Endometrial microvascular endothelial cells (primary cell): ENCODE measurements at regions not wholly inside any gene's neighbourhood (a gene's known extent, or its start where the extent isn't known, plus 50 kb on each side); places are given as distances from the start of the nearest gene placed in this dataset.

Experiments used
- in situ Hi-C: cut with HindIII; loops from 2 replicates; pipeline ENCODE4 v1.10.0; 2017; ENCODE audit warnings: low sequenced_read_pairs, low pct_unique_long_range_greater_than_20kb; ENCODE audit errors: inconsistent ontology term

DNA sequence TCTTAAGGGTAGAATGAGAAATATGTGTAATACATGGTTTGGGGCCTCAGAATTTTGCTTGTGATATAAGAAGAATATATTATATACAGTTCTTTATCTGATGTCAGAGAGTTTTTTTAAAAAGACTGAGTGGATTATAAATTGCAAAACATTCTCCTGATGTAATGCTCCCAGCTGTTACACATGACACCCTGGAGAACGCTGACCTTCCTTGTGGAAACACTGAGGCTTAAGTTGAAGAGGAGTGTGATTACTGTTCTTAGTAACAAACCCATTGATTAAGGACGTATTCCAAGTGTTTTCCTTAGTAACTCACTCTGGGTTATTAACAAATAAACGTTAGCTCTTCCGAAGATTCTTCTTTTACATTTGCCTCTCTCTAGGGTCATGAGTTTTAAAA, 1069.3 kb upstream of the CNTNAP5 start:
- in situ Hi-C loops, result no loop called here

DNA sequence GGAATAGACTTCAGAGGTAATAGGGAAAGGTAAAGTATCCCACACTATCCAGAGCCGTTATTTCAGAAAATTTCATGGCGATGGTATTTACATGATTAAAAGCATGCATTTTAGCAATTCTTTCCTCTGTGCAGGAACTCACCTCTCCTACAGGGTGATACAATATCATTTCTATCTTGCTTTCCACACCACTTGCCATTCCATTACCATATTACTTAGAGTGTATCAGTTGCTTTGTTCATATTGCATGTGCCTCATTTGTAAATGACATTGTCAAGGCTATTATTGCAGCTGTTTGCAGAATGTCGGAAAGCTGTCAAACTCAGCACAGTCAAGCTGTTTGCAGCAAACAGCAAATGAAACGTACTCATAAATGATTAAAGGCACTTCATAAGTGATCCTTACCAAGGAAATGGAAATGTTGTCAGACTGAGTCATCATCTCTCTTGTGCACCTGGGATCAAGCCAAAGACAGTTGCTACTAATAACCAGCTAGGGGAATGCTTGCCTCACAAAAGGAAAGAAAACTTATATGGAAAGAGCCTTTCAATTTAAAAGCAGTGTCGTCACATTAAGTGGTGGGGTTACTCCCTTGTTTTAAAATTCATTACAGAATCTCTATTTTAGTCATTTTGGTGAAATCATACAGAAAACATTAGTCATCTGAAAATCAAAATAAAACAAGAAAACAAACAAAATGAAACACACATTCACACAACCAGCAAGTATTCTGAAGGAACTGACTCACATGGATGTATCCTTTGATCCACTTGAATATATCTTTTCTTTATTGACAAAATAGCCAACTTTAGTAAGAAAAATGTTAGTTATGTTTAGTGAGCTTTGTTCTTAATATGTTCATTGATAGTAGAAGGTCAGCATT, 1064.1 kb upstream of the CNTNAP5 start:
- in situ Hi-C loops, result no loop called here

DNA sequence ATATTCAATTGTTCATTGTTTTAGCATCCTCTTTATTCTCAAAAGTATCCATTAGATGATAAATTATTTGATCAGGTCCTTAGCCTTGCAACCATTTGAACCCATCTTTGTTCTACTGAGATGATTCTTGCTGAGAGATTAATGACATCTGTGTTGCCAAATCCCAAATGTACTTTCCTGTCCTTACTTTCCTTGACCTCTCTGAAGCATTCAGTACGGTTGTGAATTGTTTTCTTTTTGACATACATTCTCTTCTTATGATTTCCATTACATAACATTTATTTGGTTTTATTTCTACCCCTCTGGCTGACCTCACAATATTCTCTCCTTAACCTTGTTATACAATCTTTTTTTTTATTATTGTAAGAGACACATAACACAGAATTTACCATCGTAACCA, 1058.6 kb upstream of the CNTNAP5 start:
- in situ Hi-C loops, result no loop called here

DNA sequence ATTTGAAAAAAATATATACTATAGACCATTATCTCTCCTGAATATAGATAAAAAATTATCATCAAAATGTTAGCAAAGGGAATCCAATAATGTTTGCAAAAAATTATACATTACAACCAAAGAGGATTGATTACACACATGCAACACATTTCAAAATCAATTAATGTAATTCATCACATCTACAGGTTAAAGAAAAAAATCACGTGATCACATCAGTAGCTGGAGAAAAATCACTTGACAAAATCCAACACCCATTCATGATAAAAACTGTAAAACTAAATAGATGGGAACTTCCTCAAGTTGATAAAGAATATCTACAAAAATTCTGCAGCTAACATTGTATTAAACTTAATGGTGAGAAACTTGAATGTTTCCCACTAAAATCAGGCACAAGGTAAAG, 1047.5 kb upstream of the CNTNAP5 start:
- in situ Hi-C loops, result no loop called here

DNA sequence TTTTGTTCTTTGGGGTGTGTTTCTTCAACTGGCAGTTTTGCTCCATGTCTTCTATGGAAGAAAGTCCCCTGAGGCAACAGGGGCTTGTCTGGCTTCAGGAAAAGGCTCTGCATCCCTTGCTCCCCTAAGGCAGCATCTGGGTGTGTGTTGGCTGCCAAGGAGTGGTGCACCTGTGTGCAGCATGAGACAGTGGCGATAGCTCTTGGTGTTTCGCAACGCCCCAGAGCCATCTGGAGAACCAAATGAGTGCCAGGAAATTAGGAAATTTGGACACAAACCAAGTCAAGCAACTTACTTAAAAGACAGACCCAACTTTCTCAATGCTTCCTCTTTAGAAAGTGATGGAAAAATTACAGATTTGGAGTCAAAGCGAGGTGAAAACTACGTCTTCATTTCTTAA, 1044.4 kb upstream of the CNTNAP5 start:
- in situ Hi-C loops, result no loop called here

DNA sequence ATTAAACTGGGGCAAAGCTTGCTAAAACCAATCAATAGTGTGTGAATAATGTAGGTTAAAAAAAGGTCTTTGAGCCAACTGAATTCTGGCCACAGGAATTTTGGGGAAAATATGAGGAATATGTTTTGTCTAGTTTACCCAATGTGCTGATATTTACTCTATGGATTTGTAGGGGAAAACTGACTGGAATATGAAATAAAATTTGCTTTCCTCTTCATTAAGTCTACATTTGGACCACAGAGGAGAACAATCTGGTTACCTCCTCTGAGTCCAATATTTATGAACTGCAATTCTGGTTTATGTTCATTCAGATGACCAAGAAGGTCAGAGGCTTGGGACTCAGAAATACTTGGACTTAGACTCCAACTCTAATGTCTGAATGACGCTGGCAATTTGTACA, 1042.2 kb upstream of the CNTNAP5 start:
- in situ Hi-C loops, result no loop called here

DNA sequence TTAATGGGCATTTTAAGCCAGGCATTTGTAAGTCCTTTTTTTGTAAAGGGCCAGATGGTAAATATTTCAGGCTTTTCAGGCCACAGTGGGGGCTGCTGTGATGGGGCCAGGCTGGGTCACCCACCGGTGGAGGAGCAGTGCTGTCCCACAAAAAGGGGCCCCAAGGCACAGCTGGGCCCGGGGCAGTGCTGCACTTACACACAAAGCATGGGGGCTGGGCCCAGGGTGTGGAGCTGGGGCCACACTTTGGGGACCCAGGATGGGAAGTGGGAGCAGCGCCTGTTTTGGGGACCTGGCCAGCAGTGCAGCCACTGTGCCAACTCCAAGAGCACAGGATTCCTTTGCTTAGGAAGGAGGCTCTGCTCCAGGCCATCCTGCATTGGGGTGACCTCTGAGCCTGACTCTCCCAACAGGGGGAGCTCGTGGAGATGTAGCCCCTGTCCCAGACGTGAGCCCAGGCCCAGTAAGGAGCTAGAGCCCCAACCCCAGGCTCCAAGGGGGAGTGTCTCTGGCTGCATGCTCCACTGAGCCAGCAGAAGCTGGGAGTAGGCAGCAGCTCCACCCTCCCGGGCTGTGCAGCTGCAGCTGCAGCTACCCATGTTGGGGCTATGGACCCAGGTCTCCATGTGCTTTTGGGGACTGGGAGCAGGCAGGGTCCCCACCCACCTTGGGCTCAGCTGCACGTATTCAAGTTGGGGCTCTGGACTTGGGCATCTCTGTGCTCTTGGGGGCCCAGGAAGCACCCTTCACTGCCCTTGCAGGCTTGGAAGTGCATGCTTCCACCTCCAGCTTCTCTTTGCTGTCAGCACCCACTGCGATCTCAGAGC, 1036.5 kb upstream of the CNTNAP5 start:
- in situ Hi-C loops, result no loop called here

DNA sequence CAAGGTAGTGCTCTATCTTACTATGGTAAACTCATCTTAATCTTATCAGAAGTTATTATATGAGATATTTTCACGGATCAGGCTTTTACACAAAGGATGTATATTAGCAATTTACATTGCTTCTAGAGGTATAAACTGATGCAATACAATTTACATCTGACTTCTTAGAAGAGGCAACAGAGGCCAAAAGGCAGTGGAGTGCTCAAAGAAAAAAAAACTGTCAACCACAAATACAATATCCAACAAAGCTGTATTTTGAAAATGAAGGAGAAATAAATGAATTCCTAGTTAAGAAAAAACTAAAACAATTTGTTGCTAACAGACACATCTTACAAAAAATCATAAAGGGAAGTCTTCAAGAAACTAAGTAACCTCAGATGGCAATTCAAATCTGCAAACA, 1031.5 kb upstream of the CNTNAP5 start:
- in situ Hi-C loops, result no loop called here

DNA sequence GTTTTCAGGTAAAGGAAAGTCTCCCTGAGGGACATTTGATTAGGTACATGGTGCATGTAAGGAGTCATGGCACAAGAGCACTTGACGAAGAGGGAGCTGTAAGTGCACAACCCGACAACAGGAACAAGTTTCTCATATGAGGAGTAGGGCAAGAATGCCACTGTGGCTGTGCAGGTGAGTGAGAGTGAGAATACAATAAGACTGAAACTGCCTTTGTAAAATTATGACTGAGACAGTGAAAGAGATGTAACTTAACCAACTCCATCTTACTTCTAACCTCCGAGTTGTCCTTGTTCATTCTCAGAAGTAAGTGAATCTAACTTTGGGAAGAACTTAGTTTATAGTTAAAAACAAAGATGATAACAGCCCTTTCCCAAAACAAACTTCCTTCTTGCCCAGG, 1025.8 kb upstream of the CNTNAP5 start:
- in situ Hi-C loops, result no loop called here

DNA sequence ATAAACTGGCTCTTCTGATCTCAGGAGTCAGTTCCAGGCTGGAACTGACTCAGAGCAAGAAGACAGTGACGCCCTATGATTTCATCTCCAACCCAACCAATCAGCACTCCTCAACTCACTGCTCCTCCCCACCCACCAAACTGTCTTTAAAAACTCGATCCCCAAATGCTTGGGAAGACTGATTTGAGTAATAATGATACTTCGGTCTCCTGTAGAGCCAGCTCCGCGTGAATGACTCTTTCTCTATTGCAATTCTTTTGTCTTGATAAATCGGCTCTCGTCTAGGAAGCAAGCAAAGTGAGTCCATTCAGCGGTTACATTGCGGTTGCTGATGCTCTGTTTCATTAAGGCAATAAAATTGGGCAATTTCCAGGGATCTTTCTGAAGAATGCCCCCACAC, 1025.3 kb upstream of the CNTNAP5 start:
- in situ Hi-C loops, result no loop called here

DNA sequence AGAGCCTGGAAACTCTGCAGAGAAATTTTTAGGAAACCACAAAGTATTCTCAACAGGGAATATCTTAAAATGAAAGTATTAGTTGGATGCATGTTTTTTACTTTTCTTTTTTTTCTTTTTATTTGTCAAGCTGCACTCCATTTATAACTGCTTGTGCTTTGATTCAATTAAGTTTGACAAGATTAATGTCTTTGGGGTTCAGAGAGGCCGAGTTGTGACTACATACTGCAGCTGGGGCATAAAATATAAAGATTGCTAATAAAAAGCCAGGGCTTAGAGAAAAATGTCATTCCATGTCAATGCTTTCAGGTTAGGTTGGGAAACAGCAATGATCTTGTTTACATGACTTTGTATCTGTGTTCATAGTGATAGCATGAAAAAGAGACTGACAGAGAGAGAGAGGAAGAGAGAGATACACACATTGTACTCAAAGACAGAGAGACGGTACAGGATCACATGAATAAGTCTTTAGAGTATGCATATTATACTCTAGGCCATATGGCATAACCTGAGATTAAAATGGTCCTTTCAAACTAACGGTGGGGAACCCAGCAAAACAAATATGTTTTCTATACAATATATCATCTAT, 1022.3 kb upstream of the CNTNAP5 start:
- in situ Hi-C loops, result no loop called here

DNA sequence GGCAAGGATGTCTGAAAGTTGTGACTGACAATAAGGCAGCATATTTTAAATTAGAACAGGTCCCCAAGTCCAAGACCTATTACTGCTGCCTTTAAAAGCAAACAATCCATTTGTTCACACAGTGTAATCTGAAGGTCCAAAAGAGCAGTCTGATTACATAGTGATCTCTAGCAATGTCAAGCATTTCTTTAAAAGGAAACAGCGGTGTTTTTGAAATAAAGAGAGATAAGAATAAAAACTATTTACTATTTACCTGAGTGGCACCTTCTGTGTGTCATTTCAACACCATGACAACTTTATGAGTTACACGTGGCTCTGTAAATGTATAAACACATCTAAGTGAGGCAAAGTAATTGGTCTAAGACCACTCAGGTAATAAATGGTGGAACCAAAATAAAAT, 1009.9 kb upstream of the CNTNAP5 start:
- in situ Hi-C loops, result no loop called here

DNA sequence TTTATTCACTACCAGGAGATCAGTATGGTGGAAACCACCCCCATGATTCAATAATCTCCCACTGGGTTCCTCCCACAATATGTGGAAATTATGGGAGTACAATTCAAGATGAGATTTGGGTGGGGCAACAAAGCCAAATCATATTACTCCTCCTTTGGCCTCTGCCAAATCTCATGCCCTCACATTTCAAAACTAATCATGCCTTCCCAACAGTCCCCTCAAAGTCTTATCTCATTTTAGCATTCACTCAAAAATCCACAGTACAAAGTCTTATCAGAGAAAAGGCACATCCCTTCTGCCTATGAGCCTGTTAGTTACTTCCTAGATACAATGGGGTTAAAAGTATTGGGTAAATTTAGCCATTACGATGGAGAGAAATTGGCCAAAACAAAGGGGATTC, 989.5 kb upstream of the CNTNAP5 start:
- in situ Hi-C loops, result no loop called here

DNA sequence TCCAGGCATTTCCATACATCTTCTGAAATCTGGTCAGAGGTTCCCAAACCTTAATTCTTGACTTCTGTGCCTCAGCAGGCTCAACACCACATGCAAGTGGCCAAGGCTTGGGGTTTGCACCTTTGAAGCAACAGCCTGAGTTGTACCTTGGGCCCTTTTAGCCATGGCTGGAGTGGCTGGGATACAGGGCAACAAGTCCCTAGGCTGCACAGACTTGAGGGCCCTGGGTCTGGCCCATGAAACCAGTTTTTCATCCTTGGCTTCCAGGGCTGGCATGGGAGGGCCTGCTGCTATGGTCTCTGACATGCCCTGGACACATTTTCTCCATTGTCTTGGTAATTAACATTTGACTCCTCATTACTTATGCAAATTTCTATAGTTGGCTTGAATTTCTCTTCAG, 988.8 kb upstream of the CNTNAP5 start:
- in situ Hi-C loops, result no loop called here

DNA sequence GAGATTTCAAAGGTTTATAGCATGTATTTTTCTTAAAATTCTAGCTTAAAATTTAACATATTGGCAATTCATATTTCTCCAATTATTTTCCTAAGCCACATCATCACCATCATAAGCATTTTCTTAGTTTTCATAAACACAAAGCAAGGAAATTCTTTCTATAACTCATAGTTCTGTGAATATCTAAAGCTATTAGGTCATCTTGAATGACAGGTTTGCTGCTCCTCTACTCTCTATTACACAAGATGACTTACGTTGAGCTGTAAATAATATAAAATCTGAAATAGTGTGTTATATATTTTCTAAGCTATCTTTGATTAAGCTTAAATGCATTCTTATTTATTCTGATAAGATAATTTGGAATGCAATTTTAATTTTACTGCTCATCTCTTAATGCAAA, 984.6 kb upstream of the CNTNAP5 start:
- in situ Hi-C loops, result no loop called here

DNA sequence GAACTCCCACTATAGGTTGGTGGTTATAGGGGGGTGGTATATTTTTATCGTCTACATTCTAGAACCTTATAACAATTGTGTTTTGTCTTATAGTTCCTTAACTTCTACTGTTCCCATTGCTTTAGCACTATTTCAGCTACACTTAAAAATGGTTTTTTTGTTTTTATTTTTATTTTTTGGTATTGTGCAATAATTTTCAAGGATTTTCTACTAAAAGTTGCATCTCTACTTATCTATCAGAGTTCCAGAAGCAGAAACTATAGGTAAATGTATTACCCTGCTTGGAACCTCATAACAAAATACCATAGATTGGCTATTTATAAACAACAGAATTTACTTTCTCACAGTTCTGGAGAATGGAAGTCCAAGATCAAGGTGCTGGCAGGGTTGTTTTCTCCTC, 981.6 kb upstream of the CNTNAP5 start:
- in situ Hi-C loops, result no loop called here

DNA sequence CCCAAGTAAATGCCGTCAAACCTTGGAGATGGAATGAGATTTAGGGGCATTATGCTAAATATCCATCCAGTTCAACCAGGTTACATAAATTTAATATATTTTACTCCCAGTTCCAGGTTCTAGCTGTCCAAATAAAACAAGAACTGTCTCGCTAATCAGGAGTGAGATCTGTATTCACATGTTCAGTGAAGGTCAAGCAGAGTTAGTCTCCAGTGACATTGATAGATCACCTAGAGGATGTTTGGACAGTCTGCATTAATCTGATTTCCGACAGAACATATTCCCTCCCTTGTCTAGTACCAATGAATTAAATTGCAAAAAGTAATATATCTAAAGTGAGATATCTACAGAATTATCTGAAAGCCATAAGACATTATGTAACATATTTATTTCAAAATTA, 979.4 kb upstream of the CNTNAP5 start:
- in situ Hi-C loops, result no loop called here

DNA sequence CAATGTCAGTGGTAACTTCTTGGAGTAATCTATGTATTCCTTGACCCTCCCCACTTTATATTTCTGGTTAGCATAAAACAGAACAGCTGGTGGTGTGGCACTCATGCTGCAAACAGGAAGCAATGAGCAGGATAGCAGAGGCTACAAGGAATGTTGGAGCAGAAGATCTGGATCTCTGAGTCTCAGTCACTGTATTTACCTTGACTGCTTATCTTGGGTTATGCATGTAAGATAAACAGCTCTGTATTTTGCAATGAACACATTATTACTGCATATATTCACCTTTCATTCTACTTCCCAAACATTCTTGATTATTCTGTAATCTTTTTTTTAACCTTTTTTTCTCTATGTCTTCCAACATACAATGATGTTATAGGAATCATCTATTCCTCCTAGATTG, 977.9 kb upstream of the CNTNAP5 start:
- in situ Hi-C loops, result no loop called here

DNA sequence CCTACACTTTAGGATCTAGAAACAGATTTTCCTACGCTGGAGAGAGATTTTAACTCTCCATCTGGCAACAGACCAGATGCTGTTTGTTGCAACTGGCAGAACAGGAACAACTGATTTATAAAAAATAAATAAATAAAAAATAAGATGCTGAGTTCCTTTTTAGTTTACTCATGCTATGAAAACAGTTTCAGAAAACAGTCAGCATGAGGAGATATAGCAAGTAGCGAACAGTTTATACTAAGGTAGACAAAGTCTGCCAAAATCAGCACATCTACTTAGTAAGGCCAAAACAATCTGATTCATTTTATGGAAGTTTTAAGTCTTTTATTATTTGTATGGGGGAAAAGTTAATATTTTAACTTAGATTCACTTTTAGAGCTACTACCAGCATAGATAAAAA, 974.0 kb upstream of the CNTNAP5 start:
- in situ Hi-C loops, result no loop called here

DNA sequence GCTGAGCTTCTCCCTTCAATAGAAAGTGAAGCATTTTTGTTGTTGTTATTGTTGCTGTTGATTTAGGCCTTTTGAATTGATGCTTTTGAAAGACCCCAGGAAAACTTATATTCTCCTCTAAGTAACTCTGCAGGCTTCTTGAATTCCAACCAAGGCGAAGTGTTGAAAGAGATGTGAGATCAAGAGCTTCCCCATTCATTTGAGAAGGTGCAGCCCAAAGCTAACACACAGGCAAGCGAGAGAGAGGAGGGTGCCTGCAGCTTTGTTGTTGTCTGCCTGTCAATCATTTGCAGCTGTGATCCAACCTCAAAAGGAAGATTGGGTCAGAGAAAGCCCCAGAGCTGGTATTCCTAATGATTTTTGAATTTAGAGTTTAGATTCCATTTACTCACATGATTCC, 963.6 kb upstream of the CNTNAP5 start:
- in situ Hi-C loops, result no loop called here
